ENCODE measurements at regions not wholly inside any gene's neighbourhood (a gene's known extent, or its start where the extent isn't known, plus 50 kb on each side); places are given as distances from the start of the nearest gene placed in this dataset.

GRCh38 chr13:97720896-97721295, 232.6 kb upstream of the IPO5 start:
- Mint-ChIP-seq H3K9me3 (no peaks in the 10 kb centered on the region), H3K27me3 (ENCODE audit: low read depth) (no peaks in the 10 kb centered on the region), H3K4me1 (ENCODE audit: low read depth) (no peaks in the 10 kb centered on the region), H3K27ac (no peak overlapping the region), H3K36me3 (ENCODE audit: low read depth) (no peaks in the 10 kb centered on the region), H3K4me3 (ENCODE audit: low read depth) (no peak overlapping the region)
- DNase-seq (ENCODE audit: low spot score), result no peak
- intact Hi-C loops (cut with micrococcal nuclease), result no loop called here

GRCh38 chr13:97723655-97724054, 229.8 kb upstream of the IPO5 start:
- no peak overlapping the region for H3K27ac Mint-ChIP-seq
- intact Hi-C loops (cut with micrococcal nuclease), result no loop called here
- no peaks in the 10 kb centered on the region for H3K9me3 Mint-ChIP-seq
- H3K27me3 Mint-ChIP-seq (ENCODE audit: low read depth), result no peaks in the 10 kb centered on the region
- DNase-seq (ENCODE audit: low spot score), result no peak
- no peaks in the 10 kb centered on the region for H3K36me3 Mint-ChIP-seq (ENCODE audit: low read depth)
- H3K4me3 Mint-ChIP-seq (ENCODE audit: low read depth), result no peak overlapping the region
- no peaks in the 10 kb centered on the region for H3K4me1 Mint-ChIP-seq (ENCODE audit: low read depth)

DNA sequence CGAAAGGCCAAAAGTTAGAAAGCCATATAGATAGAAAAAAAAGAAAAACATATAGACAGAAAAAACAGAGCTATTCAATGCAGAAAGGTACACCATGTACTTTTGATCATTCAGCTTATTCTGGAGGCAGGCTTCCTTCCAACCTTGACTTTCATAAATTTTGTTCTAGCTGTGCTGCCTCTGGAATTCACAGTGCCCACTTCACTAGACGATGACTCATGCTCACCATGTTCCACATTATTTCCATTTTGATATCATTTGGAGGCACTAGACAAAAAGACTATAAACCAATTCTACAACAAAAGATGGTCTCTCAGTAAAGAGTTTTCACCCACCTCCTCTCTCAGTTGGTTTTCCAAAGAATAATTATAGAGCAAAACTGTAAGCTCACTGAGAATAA, 229.0 kb upstream of the IPO5 start:
- no peak overlapping the region for H3K4me3 Mint-ChIP-seq (ENCODE audit: low read depth)
- H3K9me3 Mint-ChIP-seq, result no peaks in the 10 kb centered on the region

GRCh38 chr13:97726664-97727280, 226.7 kb upstream of the IPO5 start:
- H3K4me1 Mint-ChIP-seq (ENCODE audit: low read depth), result no peaks in the 10 kb centered on the region
- intact Hi-C loops (cut with micrococcal nuclease), result no loop called here
- H3K27me3 Mint-ChIP-seq (ENCODE audit: low read depth), result no peaks in the 10 kb centered on the region
- no peaks in the 10 kb centered on the region for H3K9me3 Mint-ChIP-seq
- H3K27ac Mint-ChIP-seq, result no peak overlapping the region
- no peaks in the 10 kb centered on the region for H3K36me3 Mint-ChIP-seq (ENCODE audit: low read depth)
- no peak for DNase-seq (ENCODE audit: low spot score)
- H3K4me3 Mint-ChIP-seq (ENCODE audit: low read depth), result no peak overlapping the region

More for the DNA sequence above, 229.0 kb upstream of the IPO5 start:
- Mint-ChIP-seq H3K36me3 (ENCODE audit: low read depth) (no peaks in the 10 kb centered on the region), H3K27ac (no peak overlapping the region), H3K27me3 (ENCODE audit: low read depth) (no peaks in the 10 kb centered on the region), H3K4me1 (ENCODE audit: low read depth) (no peaks in the 10 kb centered on the region)
- intact Hi-C loops (cut with micrococcal nuclease), result no loop called here
- no peak for DNase-seq (ENCODE audit: low spot score)

- Mint-ChIP-seq H3K9me3 (no peaks in the 10 kb centered on the region), H3K27ac (no peak overlapping the region), H3K27me3 (ENCODE audit: low read depth) (no peaks in the 10 kb centered on the region), H3K4me3 (ENCODE audit: low read depth) (no peak overlapping the region), H3K4me1 (ENCODE audit: low read depth) (no peaks in the 10 kb centered on the region), H3K36me3 (ENCODE audit: low read depth) (no peaks in the 10 kb centered on the region)
- intact Hi-C loops (cut with micrococcal nuclease), result no loop called here
- DNase-seq (ENCODE audit: low spot score), result no peak
These were observed 225.5 kb upstream of the IPO5 start for GRCh38 chr13:97727991-97728390.

DNA sequence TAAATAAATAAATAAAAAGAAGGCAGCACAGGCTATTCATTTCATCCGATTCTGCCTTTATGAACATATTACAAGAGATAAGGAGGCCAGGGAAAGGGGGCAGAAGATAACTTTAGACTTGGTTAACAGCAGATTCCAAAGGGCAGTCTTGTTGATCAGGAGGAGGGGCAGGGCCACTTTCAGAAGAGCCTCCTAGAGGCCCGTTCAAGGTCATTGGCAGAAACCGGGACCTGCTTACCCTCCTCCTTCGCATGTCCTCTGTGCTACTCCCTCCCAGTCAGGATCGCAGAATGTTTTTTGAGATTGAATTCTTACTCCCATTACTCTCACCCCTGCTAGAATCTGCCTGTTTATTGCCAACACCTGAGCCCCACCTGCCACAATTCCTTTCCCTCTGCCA, 217.0 kb upstream of the IPO5 start:
- Mint-ChIP-seq H3K4me1 (ENCODE audit: low read depth) (no peaks in the 10 kb centered on the region), H3K36me3 (ENCODE audit: low read depth) (no peaks in the 10 kb centered on the region), H3K4me3 (ENCODE audit: low read depth) (no peak overlapping the region), H3K27me3 (ENCODE audit: low read depth) (no peaks in the 10 kb centered on the region), H3K9me3 (no peaks in the 10 kb centered on the region), H3K27ac (no peak overlapping the region)
- intact Hi-C loops (cut with micrococcal nuclease), result no loop called here
- DNase-seq (ENCODE audit: low spot score), result no peak

DNA sequence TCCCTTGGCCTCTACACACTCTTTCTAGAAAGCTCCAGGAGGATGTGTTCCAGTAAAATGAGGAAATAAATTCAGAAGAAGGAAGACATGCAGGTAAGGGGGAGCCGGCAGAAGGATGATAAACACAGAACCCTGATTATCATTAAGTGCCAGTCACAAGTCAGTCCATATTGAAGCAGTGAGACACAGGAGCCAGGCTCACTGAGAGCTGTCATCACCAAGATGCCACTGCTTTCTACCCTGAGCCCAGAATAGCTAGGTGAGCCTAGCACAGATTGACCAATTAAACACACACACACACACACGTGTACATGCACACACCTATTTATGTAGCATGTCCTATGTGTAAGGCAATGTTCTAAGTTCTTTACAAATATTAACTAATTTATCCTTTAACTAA, 211.4 kb upstream of the IPO5 start:
- Mint-ChIP-seq H3K4me3 (ENCODE audit: low read depth) (no peak overlapping the region), H3K27me3 (ENCODE audit: low read depth) (no peaks in the 10 kb centered on the region), H3K9me3 (no peaks in the 10 kb centered on the region), H3K36me3 (ENCODE audit: low read depth) (no peaks in the 10 kb centered on the region), H3K27ac (no peak overlapping the region), H3K4me1 (ENCODE audit: low read depth) (no peaks in the 10 kb centered on the region)
- intact Hi-C loops (cut with micrococcal nuclease), result no loop called here
- DNase-seq (ENCODE audit: low spot score), result no peak

GRCh38 chr13:97743938-97744337, 209.5 kb upstream of the IPO5 start:
- Mint-ChIP-seq H3K9me3 (no peaks in the 10 kb centered on the region), H3K4me1 (ENCODE audit: low read depth) (no peaks in the 10 kb centered on the region), H3K27ac (no peak overlapping the region), H3K4me3 (ENCODE audit: low read depth) (no peak overlapping the region), H3K27me3 (ENCODE audit: low read depth) (no peaks in the 10 kb centered on the region), H3K36me3 (ENCODE audit: low read depth) (no peaks in the 10 kb centered on the region)
- DNase-seq (ENCODE audit: low spot score), result no peak
- intact Hi-C loops (cut with micrococcal nuclease), result no loop called here

GRCh38 chr13:97746649-97747048, 206.8 kb upstream of the IPO5 start:
- Mint-ChIP-seq H3K27ac (no peak overlapping the region), H3K27me3 (ENCODE audit: low read depth) (no peaks in the 10 kb centered on the region), H3K4me3 (ENCODE audit: low read depth) (no peak overlapping the region), H3K36me3 (ENCODE audit: low read depth) (no peaks in the 10 kb centered on the region), H3K9me3 (no peaks in the 10 kb centered on the region), H3K4me1 (ENCODE audit: low read depth) (no peaks in the 10 kb centered on the region)
- DNase-seq (ENCODE audit: low spot score), result no peak
- intact Hi-C loops (cut with micrococcal nuclease), result no loop called here

GRCh38 chr13:97749174-97749573, 204.3 kb upstream of the IPO5 start:
- no peak overlapping the region for H3K27ac Mint-ChIP-seq
- intact Hi-C loops (cut with micrococcal nuclease), result no loop called here
- H3K4me1 Mint-ChIP-seq (ENCODE audit: low read depth), result no peaks in the 10 kb centered on the region
- no peak overlapping the region for H3K4me3 Mint-ChIP-seq (ENCODE audit: low read depth)
- no peaks in the 10 kb centered on the region for H3K36me3 Mint-ChIP-seq (ENCODE audit: low read depth)
- no peaks in the 10 kb centered on the region for H3K27me3 Mint-ChIP-seq (ENCODE audit: low read depth)
- no peaks in the 10 kb centered on the region for H3K9me3 Mint-ChIP-seq
- no peak for DNase-seq (ENCODE audit: low spot score)

GRCh38 chr13:97751477-97751876, 202.0 kb upstream of the IPO5 start:
- Mint-ChIP-seq H3K36me3 (ENCODE audit: low read depth) (no peaks in the 10 kb centered on the region), H3K9me3 (no peaks in the 10 kb centered on the region), H3K27ac (no peak overlapping the region), H3K4me3 (ENCODE audit: low read depth) (no peak overlapping the region), H3K4me1 (ENCODE audit: low read depth) (no peaks in the 10 kb centered on the region), H3K27me3 (ENCODE audit: low read depth) (no peaks in the 10 kb centered on the region)
- intact Hi-C loops (cut with micrococcal nuclease), result no loop called here
- no peak for DNase-seq (ENCODE audit: low spot score)

- Mint-ChIP-seq H3K4me3 (ENCODE audit: low read depth) (no peak overlapping the region), H3K36me3 (ENCODE audit: low read depth) (no peaks in the 10 kb centered on the region), H3K9me3 (no peaks in the 10 kb centered on the region), H3K4me1 (ENCODE audit: low read depth) (no peaks in the 10 kb centered on the region), H3K27ac (no peak overlapping the region), H3K27me3 (ENCODE audit: low read depth) (no peaks in the 10 kb centered on the region)
- no peak for DNase-seq (ENCODE audit: low spot score)
- intact Hi-C loops (cut with micrococcal nuclease), result no loop called here
These were observed 200.4 kb upstream of the IPO5 start for GRCh38 chr13:97752961-97753668.

GRCh38 chr13:97753942-97754670, 199.4 kb upstream of the IPO5 start:
- Mint-ChIP-seq H3K36me3 (ENCODE audit: low read depth) (no peaks in the 10 kb centered on the region), H3K9me3 (no peaks in the 10 kb centered on the region), H3K4me1 (ENCODE audit: low read depth) (no peaks in the 10 kb centered on the region), H3K4me3 (ENCODE audit: low read depth) (no peak overlapping the region), H3K27ac (no peak overlapping the region), H3K27me3 (ENCODE audit: low read depth) (no peaks in the 10 kb centered on the region)
- DNase-seq (ENCODE audit: low spot score), result no peak
- intact Hi-C loops (cut with micrococcal nuclease), result no loop called here
